Natural killer cell (primary cell): ENCODE measurements at regions not wholly inside any gene's neighbourhood (a gene's known extent, or its start where the extent isn't known, plus 50 kb on each side); places are given as distances from the start of the nearest gene placed in this dataset.

Experiments
- ATAC-seq, 3 donors: fragments of 150-1000 bp in 2 of 3; fragments of 200-7000 bp in 1 of 3; cut with Tn5 transposase; 1 replicate in 1 of 3; 2 replicates in 2 of 3; pipeline ENCODE4 v1.10.0; 2021; ENCODE audit warnings: mild to moderate bottlenecking in 2 of 3, moderate library complexity in 2 of 3
- DNase-seq, 2 donors: peaks; one replicate each; pipeline versions ENCODE4 v3.0.0 to v3.0.0-alpha.2; 2013 to 2021; ENCODE audit warnings: mixed read lengths in 1 of 2
- H3K27ac ChIP-seq: one replicate; pipeline ENCODE4 v1.5.1; 2013; ENCODE audit warnings: mild to moderate bottlenecking, low read length
- H3K27me3 ChIP-seq: one replicate; pipeline ENCODE4 v1.6.1; 2013; ENCODE audit warnings: low read length; ENCODE audit not compliant: control insufficient read depth, insufficient read depth
- H3K36me3 ChIP-seq: one replicate; pipeline ENCODE4 v1.6.1; 2013; ENCODE audit warnings: low read length; ENCODE audit not compliant: control insufficient read depth, insufficient read depth
- H3K4me1 ChIP-seq: one replicate; pipeline ENCODE4 v1.6.1; 2013; ENCODE audit warnings: low read length; ENCODE audit not compliant: control insufficient read depth, insufficient read depth
- H3K4me3 ChIP-seq: one replicate; pipeline ENCODE4 v1.5.1; 2013; ENCODE audit warnings: low read length
- H3K9me3 ChIP-seq: one replicate; pipeline ENCODE4 v1.6.1; 2013; ENCODE audit warnings: low read length; ENCODE audit not compliant: control insufficient read depth, insufficient read depth
- H3K27ac Mint-ChIP-seq, 2 donors: one replicate each; pipeline ENCODE4 v1.8.0; 2022; ENCODE audit warnings: mild to moderate bottlenecking in 2 of 2, mixed read lengths in 2 of 2, moderate library complexity in 1 of 2
- H3K27me3 Mint-ChIP-seq, 2 donors: one replicate each; pipeline ENCODE4 v1.8.0; 2022; ENCODE audit warnings: low read depth in 2 of 2, mixed read lengths in 2 of 2
- H3K36me3 Mint-ChIP-seq: one replicate; pipeline ENCODE4 v1.8.0; 2022; ENCODE audit warnings: mixed read lengths
- H3K4me1 Mint-ChIP-seq, 2 donors: one replicate each; pipeline ENCODE4 v1.8.0; 2022; ENCODE audit warnings: mixed read lengths in 2 of 2
- H3K4me3 Mint-ChIP-seq: one replicate; pipeline ENCODE4 v1.8.0; 2022; ENCODE audit warnings: mild to moderate bottlenecking, moderate library complexity, mixed read lengths
- H3K9me3 Mint-ChIP-seq, 2 donors: one replicate each; pipeline ENCODE4 v1.8.0; 2022; ENCODE audit warnings: mixed read lengths in 2 of 2
- CTCF ChIP-seq: fragments of 200-600 bp; IDR thresholded peaks from one replicate; pipeline ENCODE4 v1.8.0; 2022; ENCODE audit warnings: antibody characterized with exemption
- WGBS: methylation state at CpG from one replicate; pipeline ENCODE4 v1.1.7; 2013; ENCODE audit warnings: missing lambda C conversion rate; ENCODE audit not compliant: insufficient coverage; 5-methylcytosine and 5-hydroxymethylcytosine counted together
- intact Hi-C: fragments of 100-400 bp; cut with micrococcal nuclease; formaldehyde crosslinking; loops from one replicate; pipeline ENCODE4 v1.14.2; 2022

GRCh38 chr18:76592981-76593381 is 97.9 kb upstream of the ZNF516 start:
- DNase-seq (no peak), ATAC-seq (no peak)
- no peaks in the 10 kb centered on the region for H3K9me3 Mint-ChIP-seq
- Histone ChIP-seq H3K4me1 (no peaks in the 10 kb centered on the region), H3K27ac (no peak overlapping the region), H3K9me3 (no peaks in the 10 kb centered on the region), H3K4me3 (no peak overlapping the region), H3K27me3 (no peaks in the 10 kb centered on the region), H3K36me3 (no peaks in the 10 kb centered on the region)
- no peak overlapping the region for H3K27ac Mint-ChIP-seq
- peaks cover 12 to 14% of the 10 kb centered on the region in 2 donors for H3K4me1 Mint-ChIP-seq
- TF ChIP-seq CTCF, result no peak
- intact Hi-C loops, result no loop called here
- H3K36me3 Mint-ChIP-seq, result no peaks in the 10 kb centered on the region
- WGBS, result 57% methylated on average over 10 of the region's 10 CpGs
- no peak overlapping the region for H3K4me3 Mint-ChIP-seq
- H3K27me3 Mint-ChIP-seq, result peaks cover 19 to 53% of the 10 kb centered on the region in 2 donors

- peaks cover 12 to 14% of the 10 kb centered on the region in 2 donors for H3K4me1 Mint-ChIP-seq
- Histone ChIP-seq H3K27me3 (no peaks in the 10 kb centered on the region), H3K9me3 (no peaks in the 10 kb centered on the region), H3K36me3 (no peaks in the 10 kb centered on the region), H3K4me1 (no peaks in the 10 kb centered on the region), H3K27ac (no peak overlapping the region), H3K4me3 (no peak overlapping the region)
- ATAC-seq (no peak), DNase-seq (no peak)
- H3K9me3 Mint-ChIP-seq, result no peaks in the 10 kb centered on the region
- 85% methylated on average over 6 of the region's 6 CpGs for WGBS
- no peak overlapping the region for H3K4me3 Mint-ChIP-seq
- no peak overlapping the region for H3K27ac Mint-ChIP-seq
- TF ChIP-seq CTCF, result no peak
- H3K36me3 Mint-ChIP-seq, result no peaks in the 10 kb centered on the region
- intact Hi-C loops, result no loop called here
- H3K27me3 Mint-ChIP-seq, result peaks cover 19 to 53% of the 10 kb centered on the region in 2 donors
Measured at GRCh38 chr18:76592096-76592495, 97.1 kb upstream of the ZNF516 start.

GRCh38 chr18:76589866-76590265 is 94.8 kb upstream of the ZNF516 start:
- no peak for ATAC-seq
- TF ChIP-seq CTCF, result no peak
- Mint-ChIP-seq H3K9me3 (no peaks in the 10 kb centered on the region), H3K36me3 (no peaks in the 10 kb centered on the region), H3K4me1 (peaks cover 12 to 14% of the 10 kb centered on the region in 2 donors), H3K4me3 (no peak overlapping the region), H3K27ac (no peak overlapping the region), H3K27me3 (peaks cover 20 to 50% of the 10 kb centered on the region in 2 donors)
- no peaks in the 10 kb centered on the region for H3K9me3 ChIP-seq
- intact Hi-C loops, result no loop called here
- no peaks in the 10 kb centered on the region for H3K36me3 ChIP-seq
- no peak overlapping the region for H3K27ac ChIP-seq
- no peak overlapping the region for H3K4me3 ChIP-seq
- no peak for DNase-seq
- 87% methylated on average over 14 of the region's 14 CpGs for WGBS
- no peaks in the 10 kb centered on the region for H3K4me1 ChIP-seq
- H3K27me3 ChIP-seq, result no peaks in the 10 kb centered on the region

GRCh38 chr18:76589316-76589715 is 94.3 kb upstream of the ZNF516 start:
- Histone ChIP-seq H3K4me3 (no peak overlapping the region), H3K36me3 (no peaks in the 10 kb centered on the region), H3K9me3 (no peaks in the 10 kb centered on the region), H3K27me3 (no peaks in the 10 kb centered on the region), H3K27ac (no peak overlapping the region), H3K4me1 (no peaks in the 10 kb centered on the region)
- Mint-ChIP-seq H3K27ac (peak overlapping the region in 1 of 2 donors; percentile 49), H3K4me1 (peaks cover 12 to 14% of the 10 kb centered on the region in 2 donors), H3K36me3 (no peaks in the 10 kb centered on the region), H3K9me3 (no peaks in the 10 kb centered on the region), H3K27me3 (peaks cover 20 to 45% of the 10 kb centered on the region in 2 donors), H3K4me3 (peak overlapping the region; percentile 77)
- no CpG with 5 or more reads among the region's 1 CpG for WGBS
- intact Hi-C loops, result no loop called here
- ATAC-seq, result no peak
- no peak for DNase-seq
- TF ChIP-seq CTCF, result no peak
